22Rv1 (cell line): ENCODE measurements at regions not wholly inside any gene's neighbourhood (a gene's known extent, or its start where the extent isn't known, plus 50 kb on each side); places are given as distances from the start of the nearest gene placed in this dataset.

Experiments
- ZFX ChIP-seq: fragments of 450-650 bp; IDR thresholded peaks from 2 replicates; pipeline ENCODE4 v1.6.1; 2017; ENCODE audit warnings: antibody characterized with exemption, borderline replicate concordance
- TF ChIP-seq, protein P1 (sequence below): fragments of 450-650 bp; IDR thresholded peaks from 2 replicates; pipeline ENCODE4 v1.5.1; 2017; ENCODE audit warnings: mild to moderate bottlenecking

DNA sequence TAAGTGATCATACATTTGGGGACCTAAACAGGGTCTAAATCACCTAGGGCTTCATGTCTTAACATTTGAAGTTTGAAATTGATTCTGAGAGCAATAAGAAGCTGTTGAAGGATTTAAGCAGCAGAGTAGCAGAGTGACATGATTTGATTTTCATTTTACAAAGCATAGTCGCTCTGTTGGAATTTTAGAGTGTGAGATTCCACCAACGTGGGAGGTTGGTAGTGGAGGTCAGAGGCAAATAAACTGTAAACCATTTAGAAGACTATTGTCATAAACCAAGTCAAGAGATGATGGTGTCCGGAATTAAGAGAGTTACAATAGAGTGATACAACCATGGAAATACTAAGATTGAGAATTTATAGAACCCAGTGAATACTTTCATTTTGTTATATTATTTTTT is 52.7 kb upstream of the ZDHHC17 start:
- TF ChIP-seq, protein P1, sequence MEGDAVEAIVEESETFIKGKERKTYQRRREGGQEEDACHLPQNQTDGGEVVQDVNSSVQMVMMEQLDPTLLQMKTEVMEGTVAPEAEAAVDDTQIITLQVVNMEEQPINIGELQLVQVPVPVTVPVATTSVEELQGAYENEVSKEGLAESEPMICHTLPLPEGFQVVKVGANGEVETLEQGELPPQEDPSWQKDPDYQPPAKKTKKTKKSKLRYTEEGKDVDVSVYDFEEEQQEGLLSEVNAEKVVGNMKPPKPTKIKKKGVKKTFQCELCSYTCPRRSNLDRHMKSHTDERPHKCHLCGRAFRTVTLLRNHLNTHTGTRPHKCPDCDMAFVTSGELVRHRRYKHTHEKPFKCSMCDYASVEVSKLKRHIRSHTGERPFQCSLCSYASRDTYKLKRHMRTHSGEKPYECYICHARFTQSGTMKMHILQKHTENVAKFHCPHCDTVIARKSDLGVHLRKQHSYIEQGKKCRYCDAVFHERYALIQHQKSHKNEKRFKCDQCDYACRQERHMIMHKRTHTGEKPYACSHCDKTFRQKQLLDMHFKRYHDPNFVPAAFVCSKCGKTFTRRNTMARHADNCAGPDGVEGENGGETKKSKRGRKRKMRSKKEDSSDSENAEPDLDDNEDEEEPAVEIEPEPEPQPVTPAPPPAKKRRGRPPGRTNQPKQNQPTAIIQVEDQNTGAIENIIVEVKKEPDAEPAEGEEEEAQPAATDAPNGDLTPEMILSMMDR, result no peak
- TF ChIP-seq ZFX, result no peak
